ENCODE measurements at regions not wholly inside any gene's neighbourhood (a gene's known extent, or its start where the extent isn't known, plus 50 kb on each side); places are given as distances from the start of the nearest gene placed in this dataset.

- Histone ChIP-seq H4K20me1 (ENCODE audit: low read depth) (no peaks in the 10 kb centered on the region), H3K9ac (no peak overlapping the region), H3K4me3 (no peak overlapping the region), H3K36me3 (no peaks in the 10 kb centered on the region), H2AFZ (replicated peaks) (no peak overlapping the region), H3K9me3 (ENCODE audit: low read depth) (no peaks in the 10 kb centered on the region), H3K27ac (no peak overlapping the region), H3K79me2 (ENCODE audit: low read depth) (no peaks in the 10 kb centered on the region), H3K4me2 (no peak overlapping the region), H3K4me1 (no peaks in the 10 kb centered on the region), H3K27me3 (no peaks in the 10 kb centered on the region), H3F3A (ENCODE audit: low read depth) (no peaks in the 10 kb centered on the region)
- H3K36me3 Mint-ChIP-seq = no peaks in the 10 kb centered on the region
- no peak for DNase-seq (ENCODE audit: low spot score)
- TF ChIP-seq EZH2 (IDR thresholded peaks at IDR 0.05) (no peak), EZH2phosphoT487 (IDR thresholded peaks at IDR 0.05) (no peak)
- TF ChIP-seq, protein P1, sequence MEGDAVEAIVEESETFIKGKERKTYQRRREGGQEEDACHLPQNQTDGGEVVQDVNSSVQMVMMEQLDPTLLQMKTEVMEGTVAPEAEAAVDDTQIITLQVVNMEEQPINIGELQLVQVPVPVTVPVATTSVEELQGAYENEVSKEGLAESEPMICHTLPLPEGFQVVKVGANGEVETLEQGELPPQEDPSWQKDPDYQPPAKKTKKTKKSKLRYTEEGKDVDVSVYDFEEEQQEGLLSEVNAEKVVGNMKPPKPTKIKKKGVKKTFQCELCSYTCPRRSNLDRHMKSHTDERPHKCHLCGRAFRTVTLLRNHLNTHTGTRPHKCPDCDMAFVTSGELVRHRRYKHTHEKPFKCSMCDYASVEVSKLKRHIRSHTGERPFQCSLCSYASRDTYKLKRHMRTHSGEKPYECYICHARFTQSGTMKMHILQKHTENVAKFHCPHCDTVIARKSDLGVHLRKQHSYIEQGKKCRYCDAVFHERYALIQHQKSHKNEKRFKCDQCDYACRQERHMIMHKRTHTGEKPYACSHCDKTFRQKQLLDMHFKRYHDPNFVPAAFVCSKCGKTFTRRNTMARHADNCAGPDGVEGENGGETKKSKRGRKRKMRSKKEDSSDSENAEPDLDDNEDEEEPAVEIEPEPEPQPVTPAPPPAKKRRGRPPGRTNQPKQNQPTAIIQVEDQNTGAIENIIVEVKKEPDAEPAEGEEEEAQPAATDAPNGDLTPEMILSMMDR (IDR thresholded peaks at IDR 0.05) = no peak
- peaks cover 3% of the 10 kb centered on the region for H3K9me3 Mint-ChIP-seq
- H3K4me3 Mint-ChIP-seq = no peak overlapping the region
- peaks cover 2% of the 10 kb centered on the region for H3K27me3 Mint-ChIP-seq (ENCODE audit: insufficient read depth, low read depth)
- peaks cover 9% of the 10 kb centered on the region for H3K4me1 Mint-ChIP-seq
- no peak overlapping the region for H3K27ac Mint-ChIP-seq
These were observed 392.5 kb upstream of the RPS23 start for GRCh38 chr5:82670692-82671091.

DNA sequence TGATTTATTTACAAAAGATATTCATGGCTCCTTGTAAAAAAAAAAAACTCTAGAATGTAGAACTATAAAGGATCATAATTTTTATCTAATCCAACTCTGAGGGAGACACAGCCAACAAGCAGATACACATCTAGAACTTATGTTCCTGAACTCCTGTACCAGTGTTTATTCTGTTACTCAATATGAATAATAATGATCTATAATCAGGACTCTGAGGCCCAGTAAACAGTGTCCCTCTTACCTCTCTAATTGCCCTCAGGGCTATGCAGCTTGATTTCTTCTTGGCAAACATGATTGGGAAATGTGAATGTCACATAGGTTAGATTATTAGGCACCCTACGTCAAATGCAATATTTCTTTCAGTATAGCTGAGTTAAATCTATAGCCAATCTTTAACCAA lies 391.6 kb upstream of the RPS23 start:
- Histone ChIP-seq H3K9ac (no peak overlapping the region), H4K20me1 (ENCODE audit: low read depth) (no peaks in the 10 kb centered on the region), H3K4me3 (no peak overlapping the region), H3K27ac (no peak overlapping the region), H3F3A (ENCODE audit: low read depth) (no peaks in the 10 kb centered on the region), H3K27me3 (no peaks in the 10 kb centered on the region), H3K9me3 (ENCODE audit: low read depth) (no peaks in the 10 kb centered on the region), H3K4me2 (no peak overlapping the region), H2AFZ (replicated peaks) (no peak overlapping the region), H3K4me1 (no peaks in the 10 kb centered on the region), H3K79me2 (ENCODE audit: low read depth) (no peaks in the 10 kb centered on the region), H3K36me3 (no peaks in the 10 kb centered on the region)
- H3K4me1 Mint-ChIP-seq = peaks cover 9% of the 10 kb centered on the region
- peaks cover 3% of the 10 kb centered on the region for H3K9me3 Mint-ChIP-seq
- peaks cover 2% of the 10 kb centered on the region for H3K27me3 Mint-ChIP-seq (ENCODE audit: insufficient read depth, low read depth)
- TF ChIP-seq EZH2phosphoT487 (IDR thresholded peaks at IDR 0.05) = no peak
- TF ChIP-seq, protein P1 (IDR thresholded peaks at IDR 0.05) = no peak
- TF ChIP-seq EZH2 (IDR thresholded peaks at IDR 0.05) = no peak
- H3K4me3 Mint-ChIP-seq = no peak overlapping the region
- DNase-seq (ENCODE audit: low spot score) = no peak
- no peak overlapping the region for H3K27ac Mint-ChIP-seq
- no peaks in the 10 kb centered on the region for H3K36me3 Mint-ChIP-seq

DNA sequence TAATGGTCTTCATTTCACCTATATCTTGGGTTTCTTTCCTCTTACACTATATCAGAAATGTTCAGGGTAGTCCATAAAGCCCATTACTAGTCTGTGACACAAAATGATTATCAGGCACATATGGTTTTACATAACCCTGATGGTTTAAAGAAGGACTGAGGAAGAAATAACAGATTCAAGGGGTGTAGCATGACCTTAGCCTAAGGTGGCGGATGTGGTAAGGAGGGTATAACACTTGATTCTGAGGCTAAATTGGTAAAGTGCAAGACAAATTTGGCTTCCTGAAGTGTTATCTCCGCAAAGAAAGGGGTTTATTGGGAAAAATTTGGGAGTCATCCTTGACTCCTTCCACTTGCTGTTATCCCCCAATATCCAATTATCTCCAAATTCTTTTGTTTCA lies 388.2 kb upstream of the RPS23 start:
- Histone ChIP-seq H4K20me1 (ENCODE audit: low read depth) (no peaks in the 10 kb centered on the region), H2AFZ (replicated peaks) (no peak overlapping the region), H3K36me3 (no peaks in the 10 kb centered on the region), H3K4me2 (no peak overlapping the region), H3K27me3 (no peaks in the 10 kb centered on the region), H3K4me1 (no peaks in the 10 kb centered on the region), H3K79me2 (ENCODE audit: low read depth) (no peaks in the 10 kb centered on the region), H3K9me3 (ENCODE audit: low read depth) (no peaks in the 10 kb centered on the region), H3K9ac (no peak overlapping the region), H3F3A (ENCODE audit: low read depth) (no peaks in the 10 kb centered on the region), H3K27ac (no peak overlapping the region), H3K4me3 (no peak overlapping the region)
- no peak overlapping the region for H3K27ac Mint-ChIP-seq
- TF ChIP-seq EZH2phosphoT487 (IDR thresholded peaks at IDR 0.05) = no peak
- no peak for TF ChIP-seq EZH2 (IDR thresholded peaks at IDR 0.05)
- TF ChIP-seq, protein P1 (IDR thresholded peaks at IDR 0.05) = no peak
- peaks cover 3% of the 10 kb centered on the region for H3K4me1 Mint-ChIP-seq
- DNase-seq (ENCODE audit: low spot score) = no peak
- H3K4me3 Mint-ChIP-seq = no peak overlapping the region
- no peaks in the 10 kb centered on the region for H3K36me3 Mint-ChIP-seq
- H3K9me3 Mint-ChIP-seq = no peaks in the 10 kb centered on the region
- peaks cover 2% of the 10 kb centered on the region for H3K27me3 Mint-ChIP-seq (ENCODE audit: insufficient read depth, low read depth)
